NCI-H526 treated with DMSO at 0.1 percent for 48 hours (cell line): ENCODE measurements at regions not wholly inside any gene's neighbourhood (a gene's known extent, or its start where the extent isn't known, plus 50 kb on each side); places are given as distances from the start of the nearest gene placed in this dataset.
"Not testable (repeated sequence)": the region's sequence is repeated elsewhere in the genome, so short reads cannot be mapped to it uniquely, and the experiment has no call there.

ENCODE experiments used
- DNase-seq: peaks from one replicate; lab custom pipeline; 2025; lab: John Stamatoyannopoulos, UW

- DNase-seq, result no peak
Observed at GRCh38 chr12:105585107-105585506, 254.6 kb downstream of the C12orf75 start.

DNA sequence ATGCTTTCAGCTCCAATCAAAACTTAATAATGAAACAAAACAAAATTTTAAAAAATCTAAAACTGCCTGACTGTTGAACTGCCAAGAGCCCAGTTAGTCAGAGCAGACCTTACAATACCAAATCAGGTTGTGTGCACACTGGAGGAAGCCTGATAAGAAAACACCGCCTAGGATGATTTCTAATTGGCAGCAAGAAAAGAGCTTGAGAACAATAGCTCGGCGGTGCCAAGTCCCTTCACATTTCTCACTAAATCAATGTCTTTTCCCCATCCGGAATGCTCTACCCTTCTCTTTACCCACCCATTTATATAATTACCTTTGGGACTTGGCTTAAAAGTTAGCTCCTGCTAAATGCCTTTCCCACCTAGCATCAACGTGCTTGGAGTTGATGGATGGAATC lies 256.7 kb downstream of the C12orf75 start:
- DNase-seq, result no peak

GRCh38 chr12:105588106-105588505 lies 257.6 kb downstream of the C12orf75 start:
- no peak for DNase-seq

DNA sequence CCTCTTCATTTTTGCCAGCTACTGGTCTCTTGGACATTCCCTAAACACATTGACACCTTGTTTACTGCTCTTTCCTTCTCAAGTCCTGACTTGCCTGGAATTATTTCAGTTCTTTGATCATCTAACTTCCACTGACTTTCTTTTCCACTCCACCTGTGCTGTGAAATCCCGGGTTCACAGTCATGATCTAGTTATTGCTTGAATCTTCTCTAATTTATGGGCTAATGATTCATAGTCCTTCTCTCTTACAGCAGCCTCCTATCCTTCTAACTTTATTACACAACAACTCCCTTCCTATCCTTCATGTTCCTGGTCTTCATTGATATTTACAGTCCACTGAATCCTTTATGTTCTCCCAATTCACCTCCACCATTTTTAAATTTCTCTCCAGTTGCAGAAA lies 260.1 kb downstream of the C12orf75 start:
- DNase-seq, result no peak

DNA sequence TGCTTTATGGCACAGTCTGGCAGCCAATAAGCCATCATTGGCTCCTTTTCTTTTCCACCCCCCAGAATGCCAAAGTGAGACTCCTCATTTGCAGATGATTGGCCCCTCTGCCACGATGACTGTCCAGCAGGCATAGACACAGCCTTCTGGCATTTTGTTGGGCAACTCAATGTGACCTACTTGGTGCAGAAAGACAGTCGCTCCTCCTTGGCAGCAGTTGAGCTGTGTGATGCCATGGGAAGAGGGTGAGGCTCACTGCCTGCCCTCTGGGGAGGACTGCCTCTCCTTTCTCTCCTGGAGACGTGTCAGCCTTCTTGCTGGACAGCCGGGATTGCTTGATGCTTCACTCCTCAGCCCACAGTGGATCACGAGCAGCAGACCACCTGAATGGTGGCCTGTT lies 264.9 kb downstream of the C12orf75 start:
- DNase-seq, result no peak

DNA sequence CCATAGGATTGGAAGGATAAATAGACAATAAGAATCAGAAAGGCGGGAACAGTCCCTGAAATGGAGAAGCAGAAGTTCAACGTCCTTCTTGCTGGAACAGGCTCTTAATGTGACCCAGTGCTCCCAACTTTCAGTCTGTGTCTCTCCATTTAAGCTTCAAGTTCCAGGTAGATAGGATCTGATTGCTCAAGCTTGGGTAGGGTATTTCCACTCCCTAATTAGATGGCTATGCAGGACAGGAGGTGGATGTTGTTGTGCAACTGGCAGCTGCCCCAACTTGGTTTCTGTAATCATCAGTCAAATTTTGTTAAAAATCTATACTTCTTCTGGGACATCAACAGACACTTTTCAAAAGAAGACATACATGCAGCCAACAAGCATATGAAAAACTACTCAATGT lies 266.2 kb downstream of the C12orf75 start:
- no peak for DNase-seq

DNA sequence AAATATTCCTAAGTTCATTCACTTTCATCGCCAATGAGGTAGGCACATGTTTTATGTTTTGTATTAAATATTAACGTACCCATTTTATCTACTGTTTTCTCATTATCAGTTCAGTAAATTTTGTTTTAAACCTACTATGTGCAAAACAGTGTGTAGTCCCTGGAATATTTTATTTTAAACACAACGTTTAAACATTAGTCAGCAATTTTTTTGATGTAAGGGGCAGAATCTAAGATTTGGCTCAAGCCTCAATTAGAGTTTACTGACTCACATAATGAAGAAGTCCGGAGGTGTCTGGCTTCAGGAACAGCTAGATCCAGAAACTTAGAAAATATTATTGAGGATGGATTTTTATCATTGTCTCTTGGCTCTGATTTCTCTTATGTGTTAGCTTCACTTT lies 267.5 kb downstream of the C12orf75 start:
- DNase-seq, result no peak

- DNase-seq, result no peak
Observed at GRCh38 chr12:105600911-105601545, 270.5 kb downstream of the C12orf75 start.

- DNase-seq, result not testable (repeated sequence)
Observed at GRCh38 chr12:105602312-105602711, 271.8 kb downstream of the C12orf75 start.

DNA sequence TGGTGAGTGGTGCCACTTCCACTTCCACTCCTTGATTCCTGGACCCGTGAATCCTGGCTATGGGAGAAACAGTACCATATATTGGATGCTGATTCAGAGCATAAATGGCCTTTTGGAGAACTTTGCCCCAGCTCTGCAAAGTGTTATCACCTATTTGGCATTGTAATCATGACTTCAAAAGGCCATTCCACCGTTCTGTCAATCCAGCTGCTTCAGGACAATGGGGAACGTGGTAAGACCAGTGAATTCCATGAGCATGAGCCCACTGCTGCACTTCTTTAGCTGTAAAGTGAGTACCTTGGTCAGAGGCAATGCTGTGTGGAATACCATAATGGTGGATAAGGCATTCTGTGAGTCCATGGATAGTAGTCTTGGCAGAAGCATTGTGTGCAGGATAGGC lies 273.8 kb downstream of the C12orf75 start:
- not testable (repeated sequence) for DNase-seq

- DNase-seq, result not testable (repeated sequence)
Observed at GRCh38 chr12:105606613-105607012, 276.1 kb downstream of the C12orf75 start.

- DNase-seq, result not testable (repeated sequence)
Observed at GRCh38 chr12:105609001-105609400, 278.5 kb downstream of the C12orf75 start.

DNA sequence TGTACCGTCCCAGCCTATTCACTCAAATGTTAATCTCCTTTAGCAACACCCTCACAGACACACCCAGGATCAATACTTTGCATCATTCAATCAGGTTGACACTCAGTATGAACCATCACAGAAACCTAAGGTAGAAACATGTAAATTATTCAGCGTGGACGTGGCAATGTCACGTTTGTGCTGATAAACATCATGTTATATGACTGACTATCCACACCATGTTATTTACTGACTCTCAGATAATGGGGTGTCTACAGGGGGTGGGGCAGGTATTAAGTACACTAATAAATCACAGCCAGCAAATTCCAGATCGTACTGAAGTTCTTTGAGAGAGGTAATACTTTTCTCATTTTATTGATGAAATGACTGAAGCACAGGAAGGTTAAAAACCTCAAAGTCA lies 280.0 kb downstream of the C12orf75 start:
- no peak for DNase-seq

GRCh38 chr12:105611340-105611739 lies 280.8 kb downstream of the C12orf75 start:
- DNase-seq, result no peak

DNA sequence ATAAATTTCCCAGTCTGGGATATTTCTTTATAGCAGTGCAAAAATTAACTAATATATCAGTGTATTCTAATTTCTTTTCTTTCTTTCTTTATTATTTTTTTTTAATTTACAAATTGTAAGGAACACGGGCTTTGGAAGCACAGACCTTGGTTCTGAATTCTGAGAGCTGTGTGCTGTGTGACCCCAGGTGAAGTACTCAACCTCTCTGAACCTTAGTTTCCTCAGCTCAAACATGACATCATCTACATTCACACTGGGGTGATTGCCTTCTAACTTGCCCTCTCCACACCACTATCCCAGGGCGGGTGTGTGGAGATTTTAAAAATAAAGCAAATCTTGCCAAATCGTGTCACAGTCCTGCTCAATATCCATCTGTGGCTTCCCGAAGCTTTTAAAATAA lies 282.8 kb downstream of the C12orf75 start:
- DNase-seq, result no peak

DNA sequence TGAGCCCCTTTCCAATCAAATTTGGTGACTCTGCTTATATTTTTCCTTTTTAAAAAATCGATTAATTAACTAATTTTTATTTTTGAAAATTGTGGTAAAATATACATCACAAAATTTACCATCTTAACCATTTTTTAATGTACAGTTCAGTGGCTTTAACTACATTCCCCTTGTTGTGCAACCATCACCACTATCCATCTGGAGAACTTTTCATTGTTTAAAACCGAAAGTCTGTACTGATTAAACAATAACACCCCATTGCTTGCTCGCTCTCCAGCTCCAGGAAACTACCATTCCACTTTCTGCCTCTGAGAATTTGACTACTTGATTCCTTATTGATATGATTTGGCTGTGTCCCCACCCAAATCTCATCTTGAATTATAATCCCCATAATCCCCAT lies 283.4 kb downstream of the C12orf75 start:
- no peak for DNase-seq

DNA sequence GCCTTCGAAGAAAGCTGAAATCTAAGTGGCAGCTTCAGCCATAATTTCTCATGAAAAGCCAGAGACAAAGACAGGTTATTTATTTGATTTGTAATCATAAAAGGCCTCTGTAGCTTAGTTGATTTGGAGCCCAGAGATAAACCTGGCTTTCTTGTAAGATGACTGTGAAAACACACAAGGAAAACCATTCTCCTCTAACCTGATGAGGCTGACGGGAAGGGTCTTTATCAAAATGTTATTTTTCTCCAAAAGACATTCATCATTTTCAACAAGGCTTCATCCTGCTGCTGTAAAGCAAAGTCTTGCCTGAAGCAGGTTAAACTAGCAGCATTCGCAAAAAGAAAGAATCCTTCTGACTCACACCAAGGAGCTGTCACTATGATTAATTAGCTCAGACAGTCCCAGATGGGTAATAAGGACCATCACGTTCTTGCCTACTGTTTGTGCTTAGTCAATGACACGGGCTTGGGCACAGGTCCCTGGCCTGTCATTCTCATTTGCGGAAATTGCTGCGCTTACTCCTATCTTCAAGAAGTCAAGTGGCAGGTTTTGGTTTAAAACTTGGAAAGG lies 286.6 kb downstream of the C12orf75 start:
- DNase-seq, result no peak

GRCh38 chr12:105622220-105622619 lies 291.7 kb downstream of the C12orf75 start:
- no peak for DNase-seq

- no peak for DNase-seq
Observed at GRCh38 chr12:105622846-105623736, 292.6 kb downstream of the C12orf75 start.

DNA sequence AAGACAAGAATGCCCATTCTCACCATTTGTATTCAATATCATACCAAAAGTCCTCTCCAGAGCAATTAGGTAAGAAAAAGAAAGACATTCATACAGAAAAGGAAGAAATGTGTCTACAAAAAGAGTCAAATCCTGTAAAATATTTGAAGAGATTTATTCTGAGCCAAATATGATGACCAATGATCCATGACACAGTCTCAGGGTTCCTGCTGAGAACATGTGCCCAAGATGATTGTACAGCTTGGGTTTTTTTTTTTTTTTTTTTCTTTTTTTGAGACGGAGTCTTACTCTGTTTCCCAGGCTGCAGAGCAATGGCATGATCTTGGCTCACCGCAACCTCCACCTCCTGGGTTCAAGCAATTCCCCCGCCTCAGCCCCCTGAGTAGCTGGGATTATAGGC lies 296.2 kb downstream of the C12orf75 start:
- DNase-seq, result no peak

GRCh38 chr12:105637470-105637869 lies 307.0 kb downstream of the C12orf75 start:
- DNase-seq, result no peak

DNA sequence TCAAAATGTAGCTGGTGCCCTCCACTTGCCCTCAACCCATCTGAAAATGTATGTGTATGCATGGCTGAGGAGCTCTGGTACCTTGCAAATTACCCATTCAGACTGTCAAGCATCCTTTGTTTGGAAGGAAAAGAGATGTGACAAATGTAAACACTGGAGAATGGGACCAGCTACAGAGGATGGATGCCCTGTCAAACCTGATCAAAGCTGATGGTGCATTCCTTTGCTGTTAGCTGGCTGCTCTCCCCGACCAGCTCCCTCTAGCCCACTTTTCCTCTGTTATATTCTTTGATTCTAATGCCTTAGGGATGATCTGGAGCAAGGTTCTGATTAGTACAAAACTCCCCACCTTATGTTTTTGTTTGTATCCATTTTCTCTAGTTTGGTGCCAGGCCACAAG lies 310.3 kb downstream of the C12orf75 start:
- no peak for DNase-seq

DNA sequence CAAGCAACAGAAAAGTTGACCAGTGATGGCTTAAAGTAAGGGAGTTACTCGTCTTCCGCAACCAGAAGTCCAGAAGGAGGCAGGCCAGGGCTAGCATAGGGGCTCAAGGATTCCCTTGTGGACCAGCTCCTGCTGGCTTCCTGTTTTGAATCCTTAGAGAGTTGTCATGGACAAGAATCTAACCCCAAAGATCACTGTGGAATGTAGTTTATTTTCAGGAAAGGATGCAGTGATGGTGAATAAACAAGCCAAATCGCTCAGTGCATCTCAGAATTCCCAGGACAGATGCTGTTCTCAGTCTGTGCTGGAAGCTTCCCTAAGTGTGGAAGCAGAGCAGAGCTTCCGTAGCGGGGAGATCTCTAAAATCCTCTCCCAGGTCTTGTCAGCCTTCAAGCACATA lies 311.3 kb downstream of the C12orf75 start:
- DNase-seq, result no peak
